ENCODE measurements at regions not wholly inside any gene's neighbourhood (a gene's known extent, or its start where the extent isn't known, plus 50 kb on each side); places are given as distances from the start of the nearest gene placed in this dataset.
"Not testable (repeated sequence)": the region's sequence is repeated elsewhere in the genome, so short reads cannot be mapped to it uniquely, and the experiment has no call there.

- TF ChIP-seq ZNF274 (IDR thresholded peaks at IDR 0.05; ENCODE audit: low read depth, low read length); SUZ12 (IDR thresholded peaks at IDR 0.05; ENCODE audit: extremely low read depth, insufficient read depth, insufficient read length): not testable (repeated sequence)
Measured at GRCh38 chr6:72571993-72572392, 49.9 kb upstream of the KCNQ5 start.
